Skeletal muscle cell (primary cell): ENCODE measurements at regions not wholly inside any gene's neighbourhood (a gene's known extent, or its start where the extent isn't known, plus 50 kb on each side); places are given as distances from the start of the nearest gene placed in this dataset.
A peak's percentile ranks its signal among the peaks of the same experiment; 100 is the strongest.

Source experiments
- DNase-seq: peaks from one replicate; pipeline ENCODE4 v3.0.0-alpha.2; 2010; ENCODE audit warnings: low read depth
- H3K4me3 ChIP-seq: 2 replicates; pipeline ENCODE4 v1.5.1; 2011; ENCODE audit warnings: low read depth, mild to moderate bottlenecking, control low read depth, low read length, moderate library complexity

GRCh38 chr12:19885093-19885812 lies 446.0 kb downstream of the AEBP2 start:
- no peak for DNase-seq
- no peak overlapping the region for H3K4me3 ChIP-seq

GRCh38 chr12:19886065-19886464 lies 446.8 kb downstream of the AEBP2 start:
- H3K4me3 ChIP-seq = no peak overlapping the region
- DNase-seq = no peak

GRCh38 chr12:19886639-19887064 lies 447.4 kb downstream of the AEBP2 start:
- H3K4me3 ChIP-seq = no peak overlapping the region
- no peak for DNase-seq

GRCh38 chr12:19890024-19890423 lies 450.7 kb downstream of the AEBP2 start:
- DNase-seq = no peak
- no peak overlapping the region for H3K4me3 ChIP-seq

- H3K4me3 ChIP-seq = no peak overlapping the region
- DNase-seq = no peak
Measured at GRCh38 chr12:19891936-19892591, 452.8 kb downstream of the AEBP2 start.

- DNase-seq = no peak
- no peak overlapping the region for H3K4me3 ChIP-seq
Measured at GRCh38 chr12:19893514-19893913, 454.2 kb downstream of the AEBP2 start.

GRCh38 chr12:19894050-19894449 lies 454.8 kb downstream of the AEBP2 start:
- H3K4me3 ChIP-seq = no peak overlapping the region
- peak; percentile 51 for DNase-seq

- no peak overlapping the region for H3K4me3 ChIP-seq
- DNase-seq = no peak
Measured at GRCh38 chr12:19894803-19895202, 455.5 kb downstream of the AEBP2 start.

GRCh38 chr12:19895246-19896020 lies 456.1 kb downstream of the AEBP2 start:
- no peak for DNase-seq
- no peak overlapping the region for H3K4me3 ChIP-seq

GRCh38 chr12:19896041-19896440 lies 456.7 kb downstream of the AEBP2 start:
- no peak for DNase-seq
- no peak overlapping the region for H3K4me3 ChIP-seq

GRCh38 chr12:19896534-19896933 lies 457.2 kb downstream of the AEBP2 start:
- no peak overlapping the region for H3K4me3 ChIP-seq
- DNase-seq = no peak

- no peak overlapping the region for H3K4me3 ChIP-seq
- DNase-seq = no peak
Measured at GRCh38 chr12:19897900-19898408, 458.7 kb downstream of the AEBP2 start.

- DNase-seq = no peak
Measured at GRCh38 chr12:19901841-19902240, 462.5 kb downstream of the AEBP2 start.

GRCh38 chr12:19904819-19905218 lies 463.5 kb upstream of the PDE3A start:
- no peak for DNase-seq
- no peak overlapping the region for H3K4me3 ChIP-seq

More at GRCh38 chr12:19901841-19902240, 462.5 kb downstream of the AEBP2 start:
- no peak overlapping the region for H3K4me3 ChIP-seq

- no peak overlapping the region for H3K4me3 ChIP-seq
- no peak for DNase-seq
Measured at GRCh38 chr12:19908830-19909229, 459.5 kb upstream of the PDE3A start.

GRCh38 chr12:19909418-19909817 lies 458.9 kb upstream of the PDE3A start:
- DNase-seq = no peak
- no peak overlapping the region for H3K4me3 ChIP-seq

GRCh38 chr12:19910681-19911080 lies 457.7 kb upstream of the PDE3A start:
- DNase-seq = no peak
- no peak overlapping the region for H3K4me3 ChIP-seq

- H3K4me3 ChIP-seq = no peak overlapping the region
- no peak for DNase-seq
Measured at GRCh38 chr12:19912991-19913390, 455.3 kb upstream of the PDE3A start.

- H3K4me3 ChIP-seq = no peak overlapping the region
- no peak for DNase-seq
Measured at GRCh38 chr12:19915392-19916195, 452.7 kb upstream of the PDE3A start.
